ENCODE measurements at regions not wholly inside any gene's neighbourhood (a gene's known extent, or its start where the extent isn't known, plus 50 kb on each side); places are given as distances from the start of the nearest gene placed in this dataset.

DNA sequence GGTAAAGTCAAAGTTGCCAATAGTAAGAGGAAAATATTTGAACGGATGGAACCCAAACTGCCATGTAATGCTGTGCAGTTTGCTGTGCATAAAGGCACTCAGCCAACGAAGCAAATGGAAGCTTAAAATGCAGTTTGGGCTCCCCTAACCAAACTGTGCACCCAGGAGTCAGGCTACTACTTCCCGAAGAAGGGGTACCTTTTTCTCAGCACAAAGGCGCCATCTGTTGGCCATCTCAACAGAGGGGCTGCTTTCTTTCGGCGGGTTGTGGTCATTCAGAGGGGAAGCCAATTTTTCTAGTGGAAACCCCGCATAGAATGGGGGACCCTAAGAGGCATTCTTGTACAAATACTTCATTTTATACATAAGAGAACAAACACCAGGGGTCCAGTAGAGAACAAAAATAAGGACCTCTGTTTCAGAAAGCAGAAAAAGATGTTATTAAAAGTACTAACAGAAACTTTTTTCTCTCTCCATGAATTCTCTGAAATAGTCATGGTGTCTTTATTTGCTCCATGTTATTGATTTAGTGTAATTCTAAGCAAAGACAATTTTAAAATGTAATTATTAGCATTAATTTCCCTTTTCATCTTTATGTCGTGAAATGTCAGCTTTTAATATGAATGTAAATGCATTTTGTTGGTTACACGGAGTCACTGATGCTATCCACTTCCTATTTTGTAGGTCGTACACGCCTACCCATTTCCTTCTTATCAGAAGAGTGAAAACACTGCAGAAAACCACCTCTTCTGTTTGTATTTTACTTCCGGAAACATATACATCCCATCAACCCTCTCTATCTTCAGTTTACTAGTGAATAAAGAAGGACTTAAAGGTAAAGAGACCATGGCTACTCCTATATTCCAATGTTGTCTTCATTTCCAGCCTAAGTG, 453.3 kb downstream of the KCNJ2 start:
- DNase-seq (ENCODE audit: low read depth in 4 of 4, low spot score in 2 of 4) = no peak

DNA sequence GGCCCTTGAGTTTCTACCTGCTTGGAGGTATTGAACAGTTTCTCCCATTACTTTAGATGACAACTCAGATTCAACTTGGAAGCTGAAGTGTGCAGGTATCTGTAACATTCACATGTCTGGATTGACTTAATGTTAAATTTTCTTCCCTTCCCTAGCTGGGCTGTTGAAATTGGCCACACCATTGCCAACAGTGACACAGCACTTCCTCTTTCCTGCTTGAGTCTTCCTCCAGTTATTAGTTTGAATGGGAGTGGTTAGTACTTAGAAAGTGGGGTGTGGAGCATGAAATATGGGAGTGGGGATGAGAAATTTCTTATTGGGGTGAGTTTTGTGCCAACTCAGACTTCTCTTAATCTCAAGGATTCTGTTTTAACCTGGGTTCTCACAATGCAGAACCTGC, 454.9 kb downstream of the KCNJ2 start:
- no peak for DNase-seq (ENCODE audit: low read depth in 4 of 4, low spot score in 2 of 4)

- no peak for DNase-seq (ENCODE audit: low read depth in 4 of 4, low spot score in 2 of 4)
Observed at GRCh38 chr17:70629902-70630301, 460.6 kb downstream of the KCNJ2 start.

DNA sequence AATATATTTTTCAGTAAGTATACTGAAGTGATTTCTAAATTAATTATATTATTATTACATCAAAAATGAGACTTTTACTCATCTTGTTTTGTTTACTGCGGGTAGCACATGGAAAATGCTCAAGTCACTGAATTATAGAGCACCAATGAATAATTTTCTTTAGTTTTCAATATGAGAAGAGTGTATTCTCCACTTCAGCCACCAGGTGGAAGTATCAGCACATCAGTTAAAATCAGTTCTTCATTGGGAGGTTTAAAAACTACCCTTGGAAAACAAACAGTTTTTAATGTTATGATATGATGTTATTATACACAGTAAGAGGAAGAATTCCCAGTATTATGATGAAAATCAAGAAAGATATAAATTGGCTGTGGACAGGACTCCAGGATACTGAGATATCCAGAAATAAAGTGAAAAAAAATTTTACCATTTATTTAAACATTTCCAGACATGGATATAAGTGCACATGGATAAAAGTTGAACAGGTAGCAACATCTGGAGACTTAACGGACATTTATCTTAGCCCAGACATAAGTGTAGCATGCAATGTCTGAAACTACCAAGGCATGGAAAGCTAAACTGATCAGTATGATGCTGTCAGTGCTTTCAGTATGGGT, 467.3 kb downstream of the KCNJ2 start:
- DNase-seq (ENCODE audit: low read depth in 4 of 4, low spot score in 2 of 4) = no peak

DNA sequence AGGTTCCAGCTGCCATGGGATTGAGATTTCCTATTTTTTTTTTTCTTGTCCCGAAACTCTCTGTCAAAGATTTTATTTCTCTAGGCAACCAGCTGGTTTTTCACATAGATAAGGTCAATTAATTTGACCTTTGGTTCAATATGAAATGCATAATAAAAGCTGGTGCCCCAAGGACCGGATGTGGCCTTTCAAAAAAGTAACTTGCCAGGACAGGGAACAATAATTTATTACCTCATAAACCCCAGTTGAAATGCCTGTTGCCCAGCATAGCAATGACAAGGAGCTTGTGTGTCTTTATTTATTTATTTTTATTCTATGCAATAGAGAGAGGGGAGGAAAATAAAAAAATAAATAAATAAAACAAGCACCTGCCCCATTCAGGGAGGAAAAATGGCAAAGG, 472.7 kb downstream of the KCNJ2 start:
- DNase-seq (ENCODE audit: low read depth in 4 of 4, low spot score in 2 of 4) = no peak

DNA sequence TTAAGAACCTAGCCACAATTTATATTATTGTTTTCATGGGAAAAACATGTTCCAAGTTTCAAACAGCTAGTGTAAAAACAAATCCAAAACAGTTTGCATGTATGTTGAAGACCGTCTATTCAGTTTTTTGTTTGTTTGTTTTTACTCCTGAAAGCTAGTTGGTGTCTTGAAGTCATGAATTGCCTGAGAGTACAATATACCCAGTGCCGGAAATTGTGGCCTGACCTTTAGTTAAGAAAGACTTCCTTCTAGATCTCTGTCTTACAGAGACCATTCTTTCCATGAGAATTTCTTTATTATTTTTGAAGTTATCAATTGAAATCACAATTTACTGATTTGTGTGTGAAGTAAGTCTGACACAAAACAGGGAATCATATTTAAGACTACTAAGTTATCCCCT, 474.8 kb downstream of the KCNJ2 start:
- no peak for DNase-seq (ENCODE audit: low read depth in 4 of 4, low spot score in 2 of 4)

DNA sequence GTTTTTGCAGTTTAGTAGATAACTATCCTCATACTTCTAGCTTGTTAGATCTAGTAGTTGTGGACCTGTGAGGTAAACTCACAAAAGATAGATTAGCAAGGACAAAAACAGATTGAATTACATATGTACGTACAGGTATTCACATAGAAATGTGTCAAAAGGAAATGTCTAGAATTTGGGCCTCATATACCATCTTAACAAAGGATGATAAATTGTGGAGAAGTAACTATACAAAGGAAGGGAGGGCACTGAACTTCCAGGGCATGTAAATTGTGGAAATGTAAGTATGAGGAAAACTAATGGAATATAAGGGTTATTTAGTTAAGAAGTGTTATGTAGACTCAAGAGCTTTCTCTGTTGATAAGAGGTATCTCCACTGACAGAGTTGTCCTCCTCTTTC, 477.3 kb downstream of the KCNJ2 start:
- no peak for DNase-seq (ENCODE audit: low read depth in 4 of 4, low spot score in 2 of 4)

DNA sequence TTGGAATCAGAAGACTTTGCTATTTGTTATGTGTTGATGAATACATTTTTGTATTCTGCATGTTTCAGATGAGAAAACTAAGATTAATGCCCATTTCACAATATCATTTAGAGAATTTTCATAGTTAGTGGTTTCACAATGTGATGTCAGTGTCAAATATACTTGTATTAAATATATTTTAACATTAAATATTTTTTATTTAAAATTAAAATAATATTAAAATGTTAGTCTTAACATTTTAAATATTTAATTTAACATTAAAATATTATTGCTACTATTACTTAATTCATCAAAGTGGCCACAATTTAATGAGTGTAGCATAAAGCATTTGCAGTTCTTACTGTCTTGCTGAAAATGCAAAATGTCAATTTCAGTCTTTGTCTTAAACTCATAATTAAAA, 478.8 kb downstream of the KCNJ2 start:
- DNase-seq (ENCODE audit: low read depth in 4 of 4, low spot score in 2 of 4) = no peak

- no peak for DNase-seq (ENCODE audit: low read depth in 4 of 4, low spot score in 2 of 4)
Observed at GRCh38 chr17:70653850-70654249, 484.5 kb downstream of the KCNJ2 start.

GRCh38 chr17:70654706-70655105, 485.4 kb downstream of the KCNJ2 start:
- DNase-seq (ENCODE audit: low read depth in 4 of 4, low spot score in 2 of 4) = no peak

DNA sequence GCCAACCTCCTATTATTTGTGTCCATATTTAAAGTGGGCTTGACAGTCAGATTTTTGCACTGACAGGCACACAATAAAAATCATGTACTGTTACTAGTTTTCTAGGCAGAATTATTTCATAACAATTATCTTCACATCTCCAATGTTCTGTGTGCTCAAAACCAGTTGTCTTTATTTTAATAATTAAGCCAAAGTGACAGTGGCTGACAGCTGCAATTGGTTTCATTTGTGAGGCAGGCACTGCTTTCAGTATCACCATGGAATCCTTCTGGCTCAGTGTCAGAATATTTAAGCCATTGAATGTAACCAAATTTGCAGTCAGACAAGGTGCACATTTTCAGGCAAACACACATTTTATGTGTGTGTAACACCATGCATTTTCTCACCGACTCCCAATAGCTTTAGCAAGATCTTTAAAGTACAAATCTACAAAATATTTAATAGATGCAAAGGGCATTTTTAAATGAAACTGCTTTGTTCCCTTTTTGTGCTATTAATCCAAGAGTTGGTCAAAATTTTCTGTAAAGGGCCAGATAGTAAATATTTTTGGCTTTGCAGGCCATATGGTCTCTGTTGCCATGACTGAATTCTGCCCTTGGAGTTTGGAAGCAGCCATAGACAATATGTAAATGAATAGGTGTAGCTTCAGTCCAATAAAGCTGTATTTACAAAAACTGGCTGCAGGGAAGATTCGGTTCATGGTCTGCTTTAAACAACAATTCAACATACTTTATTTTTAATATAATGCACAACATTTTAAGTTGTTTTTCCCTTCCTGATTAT, 486.0 kb downstream of the KCNJ2 start:
- no peak for DNase-seq (ENCODE audit: low read depth in 4 of 4, low spot score in 2 of 4)

DNA sequence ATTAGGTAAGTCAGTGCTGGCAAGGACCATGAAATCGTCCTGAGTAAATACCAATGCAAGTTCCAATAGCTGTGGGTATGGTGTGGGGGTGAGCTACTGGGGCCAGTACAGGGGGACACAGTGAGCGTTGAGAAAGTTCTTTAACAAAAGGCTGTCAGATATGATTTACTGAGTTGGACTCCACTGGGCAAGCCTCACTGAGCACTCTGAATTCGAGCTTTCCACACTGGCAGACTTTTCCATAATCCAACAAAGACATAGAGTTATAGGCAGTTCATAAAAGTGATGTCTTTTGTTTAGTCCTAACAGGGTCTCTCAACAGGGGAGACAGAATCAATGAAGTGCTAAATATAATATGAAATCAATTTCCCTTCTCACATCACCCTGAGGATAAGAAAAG, 489.0 kb downstream of the KCNJ2 start:
- no peak for DNase-seq (ENCODE audit: low read depth in 4 of 4, low spot score in 2 of 4)

DNA sequence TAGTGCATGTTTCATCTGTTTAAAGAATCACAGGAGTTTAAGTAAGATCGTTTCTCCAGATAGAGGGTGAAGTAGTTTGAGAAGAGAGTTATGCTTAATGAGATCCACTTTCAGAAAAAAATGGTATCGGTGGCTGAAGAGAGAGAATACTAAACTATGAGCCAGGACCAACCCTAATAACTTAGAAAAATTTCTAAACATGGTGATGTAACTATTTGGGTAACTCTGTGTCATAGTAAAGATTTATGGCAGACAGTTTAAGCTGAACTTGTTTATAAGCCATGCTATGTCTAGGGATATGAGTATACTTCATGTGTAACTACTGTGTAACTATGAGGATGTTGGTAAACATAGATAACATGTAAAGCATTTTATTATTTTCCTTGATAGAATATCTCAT, 489.5 kb downstream of the KCNJ2 start:
- no peak for DNase-seq (ENCODE audit: low read depth in 4 of 4, low spot score in 2 of 4)

- no peak for DNase-seq (ENCODE audit: low read depth in 4 of 4, low spot score in 2 of 4)
Observed at GRCh38 chr17:70661342-70662222, 492.2 kb downstream of the KCNJ2 start.

- DNase-seq (ENCODE audit: low read depth in 4 of 4, low spot score in 2 of 4) = no peak
Observed at GRCh38 chr17:70668276-70668937, 499.1 kb downstream of the KCNJ2 start.

- DNase-seq (ENCODE audit: low read depth in 4 of 4, low spot score in 2 of 4) = no peak
Observed at GRCh38 chr17:70668938-70669778, 499.8 kb downstream of the KCNJ2 start.

GRCh38 chr17:70674061-70674460, 504.7 kb downstream of the KCNJ2 start:
- DNase-seq (ENCODE audit: low read depth in 4 of 4, low spot score in 2 of 4) = no peak

GRCh38 chr17:70675070-70675590, 505.8 kb downstream of the KCNJ2 start:
- no peak for DNase-seq (ENCODE audit: low read depth in 4 of 4, low spot score in 2 of 4)
